ENCODE measurements at regions not wholly inside any gene's neighbourhood (a gene's known extent, or its start where the extent isn't known, plus 50 kb on each side); places are given as distances from the start of the nearest gene placed in this dataset.

GRCh38 chr1:104617474-104617873 is 867.8 kb downstream of the AMY1C start:
- TF ChIP-seq ATF6 (CRISPR knock-in tag; conservative IDR thresholded peaks at IDR 0.05) (no peak), HNRNPUL1 (IDR thresholded peaks at IDR 0.05; ENCODE audit: low read depth, low read length) (no peak), ZNF160 (CRISPR knock-in tag; IDR thresholded peaks at IDR 0.05) (no peak)
